Calu3 (cell line): ENCODE measurements at regions not wholly inside any gene's neighbourhood (a gene's known extent, or its start where the extent isn't known, plus 50 kb on each side); places are given as distances from the start of the nearest gene placed in this dataset.

Experiments
- BruUV-seq: library from RNA; stranded (reverse); fragments of 400-500 nt; replicated peaks from 2 replicates; lab custom pipeline; 2021; lab: Mats Ljungman, UMichigan
- CTCF ChIA-PET: fragments of 300-600 bp; sonication (Branson Sonifier 250); formaldehyde crosslinking; loops from one replicate; lab custom pipeline; 2022; ENCODE audit warnings: antibody characterized with exemption; lab: Charles Lee
- DNase-seq: peaks from one replicate; pipeline ENCODE4 v3.0.0; 2022
- H3K27ac Mint-ChIP-seq: one replicate; pipeline ENCODE4 v1.8.0; 2022; ENCODE audit warnings: mixed read lengths; ENCODE audit not compliant: unreplicated experiment
- H3K27me3 Mint-ChIP-seq: one replicate; pipeline ENCODE4 v1.8.0; 2022; ENCODE audit warnings: mixed read lengths; ENCODE audit not compliant: unreplicated experiment
- H3K36me3 Mint-ChIP-seq: one replicate; pipeline ENCODE4 v1.8.0; 2022; ENCODE audit warnings: mild to moderate bottlenecking, moderate library complexity, mixed read lengths; ENCODE audit not compliant: insufficient read depth, unreplicated experiment
- H3K4me1 Mint-ChIP-seq: one replicate; pipeline ENCODE4 v1.8.0; 2022; ENCODE audit warnings: mild to moderate bottlenecking, low read depth, mixed read lengths; ENCODE audit not compliant: unreplicated experiment
- H3K4me3 Mint-ChIP-seq: one replicate; pipeline ENCODE4 v1.8.0; 2022; ENCODE audit warnings: mild to moderate bottlenecking, low read depth, moderate library complexity, mixed read lengths; ENCODE audit not compliant: unreplicated experiment
- H3K9me3 Mint-ChIP-seq: one replicate; pipeline ENCODE4 v1.8.0; 2022; ENCODE audit warnings: low read depth, mixed read lengths; ENCODE audit not compliant: unreplicated experiment
- intact Hi-C: fragments of 100-400 bp; cut with micrococcal nuclease; formaldehyde crosslinking; loops from one replicate; pipeline ENCODE4 v1.10.0; 2022; ENCODE audit not compliant: unreplicated experiment
- TF ChIP-seq, protein P1 (sequence below): fragments of 200-600 bp; IDR thresholded peaks from one replicate; pipeline ENCODE4 v1.8.0; 2022; ENCODE audit warnings: antibody characterized with exemption; ENCODE audit not compliant: unreplicated experiment

DNA sequence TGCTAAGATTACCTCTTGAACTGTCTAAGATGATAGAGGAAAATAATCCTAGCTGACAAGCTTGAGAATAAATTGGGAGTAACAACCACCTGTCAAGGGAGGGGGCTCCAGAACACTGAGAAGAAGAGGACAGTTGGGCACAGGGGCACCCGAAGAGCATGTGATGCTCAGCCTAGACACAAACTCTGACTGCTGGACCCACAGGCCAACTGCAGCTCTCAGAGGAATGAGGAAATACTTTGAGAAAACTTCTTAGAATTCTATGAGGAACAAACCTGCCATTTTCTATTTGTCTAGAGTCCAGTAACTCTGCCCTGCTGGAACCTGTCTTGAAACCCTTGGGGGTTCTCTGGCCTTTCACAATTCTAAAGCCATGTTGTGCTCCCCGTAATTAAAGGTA lies 124.1 kb upstream of the KCNK2 start:
- Mint-ChIP-seq H3K36me3 (no peaks in the 10 kb centered on the region), H3K27ac (no peak overlapping the region), H3K4me3 (no peak overlapping the region), H3K9me3 (no peaks in the 10 kb centered on the region), H3K27me3 (no peaks in the 10 kb centered on the region), H3K4me1 (peaks cover 19% of the 10 kb centered on the region)
- BruUV-seq = no TSS peak
- DNase-seq = no peak
- intact Hi-C loops = no loop called here
- TF ChIP-seq, protein P1, sequence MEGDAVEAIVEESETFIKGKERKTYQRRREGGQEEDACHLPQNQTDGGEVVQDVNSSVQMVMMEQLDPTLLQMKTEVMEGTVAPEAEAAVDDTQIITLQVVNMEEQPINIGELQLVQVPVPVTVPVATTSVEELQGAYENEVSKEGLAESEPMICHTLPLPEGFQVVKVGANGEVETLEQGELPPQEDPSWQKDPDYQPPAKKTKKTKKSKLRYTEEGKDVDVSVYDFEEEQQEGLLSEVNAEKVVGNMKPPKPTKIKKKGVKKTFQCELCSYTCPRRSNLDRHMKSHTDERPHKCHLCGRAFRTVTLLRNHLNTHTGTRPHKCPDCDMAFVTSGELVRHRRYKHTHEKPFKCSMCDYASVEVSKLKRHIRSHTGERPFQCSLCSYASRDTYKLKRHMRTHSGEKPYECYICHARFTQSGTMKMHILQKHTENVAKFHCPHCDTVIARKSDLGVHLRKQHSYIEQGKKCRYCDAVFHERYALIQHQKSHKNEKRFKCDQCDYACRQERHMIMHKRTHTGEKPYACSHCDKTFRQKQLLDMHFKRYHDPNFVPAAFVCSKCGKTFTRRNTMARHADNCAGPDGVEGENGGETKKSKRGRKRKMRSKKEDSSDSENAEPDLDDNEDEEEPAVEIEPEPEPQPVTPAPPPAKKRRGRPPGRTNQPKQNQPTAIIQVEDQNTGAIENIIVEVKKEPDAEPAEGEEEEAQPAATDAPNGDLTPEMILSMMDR = no peak
- CTCF ChIA-PET = interaction anchor here (0.6 kb wide), 1 partner anchor 47 kb away, joined by 3 read pairs; no protein-coding TSS in a partner anchor

DNA sequence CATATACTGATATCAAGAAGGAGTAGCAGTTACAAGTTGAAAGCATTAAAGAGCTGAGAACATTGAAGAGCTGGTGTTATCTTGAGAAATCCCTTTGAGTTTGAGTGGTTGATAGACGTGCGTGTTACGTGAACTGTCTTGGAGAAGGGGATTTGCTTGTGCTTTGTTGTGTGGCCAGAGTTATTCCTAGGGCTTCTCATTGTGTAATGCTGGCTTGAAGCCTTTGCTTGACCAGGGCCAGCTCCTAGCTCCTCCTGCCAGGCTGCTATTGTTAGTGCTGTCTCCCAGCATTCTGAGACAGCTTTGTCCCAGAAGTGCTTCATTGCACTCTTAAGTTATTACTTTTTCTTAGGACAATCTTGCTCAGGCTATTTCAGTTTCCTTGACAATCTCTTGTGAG lies 116.2 kb upstream of the KCNK2 start:
- TF ChIP-seq, protein P1 = no peak
- no TSS peak for BruUV-seq
- H3K4me1 Mint-ChIP-seq = no peaks in the 10 kb centered on the region

DNA sequence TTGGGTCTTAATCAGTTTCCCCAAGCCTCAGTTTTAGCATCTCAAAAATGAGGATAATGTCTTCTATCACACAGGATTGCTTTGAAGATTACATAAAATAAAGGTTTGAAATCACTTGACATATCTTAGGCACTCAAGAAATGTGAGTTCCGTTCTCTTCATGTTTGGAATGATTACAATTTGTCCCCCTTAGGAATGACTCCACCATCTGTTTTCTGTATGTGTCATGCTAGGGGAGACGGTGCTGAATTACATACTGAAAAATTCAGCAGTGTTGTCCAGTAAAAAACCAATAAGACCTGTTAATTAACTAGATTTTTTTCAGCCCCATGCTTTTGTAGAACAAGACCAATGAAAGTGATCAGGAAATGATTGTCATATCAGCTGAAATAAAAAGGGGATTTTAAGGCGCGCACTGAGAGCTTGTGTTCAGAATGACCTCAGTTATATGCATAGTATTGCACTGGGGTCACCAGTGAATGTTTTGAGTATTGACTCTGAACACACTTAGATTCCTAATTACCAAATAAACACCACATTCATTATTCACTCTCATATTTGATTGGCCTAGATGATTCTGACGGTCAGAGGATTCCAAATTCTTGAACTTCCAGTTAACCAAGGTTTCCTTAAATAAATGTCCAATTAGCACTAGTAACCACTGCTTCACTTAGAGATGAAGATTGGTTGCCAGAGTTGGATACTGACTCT lies 114.5 kb upstream of the KCNK2 start:
- no peak for DNase-seq
- H3K9me3 Mint-ChIP-seq = no peaks in the 10 kb centered on the region
- TF ChIP-seq, protein P1 = no peak
- intact Hi-C loops = no loop called here
- CTCF ChIA-PET = no interaction called here
- H3K36me3 Mint-ChIP-seq = no peaks in the 10 kb centered on the region
- no peak overlapping the region for H3K4me3 Mint-ChIP-seq
- BruUV-seq = no TSS peak
- no peaks in the 10 kb centered on the region for H3K4me1 Mint-ChIP-seq
- no peaks in the 10 kb centered on the region for H3K27me3 Mint-ChIP-seq
- no peak overlapping the region for H3K27ac Mint-ChIP-seq

More for the DNA sequence above, 116.2 kb upstream of the KCNK2 start:
- intact Hi-C loops = no loop called here
- no peaks in the 10 kb centered on the region for H3K9me3 Mint-ChIP-seq
- no peak overlapping the region for H3K4me3 Mint-ChIP-seq
- CTCF ChIA-PET = interaction anchor here (1.0 kb wide), 1 partner anchor 15 kb away, joined by 3 read pairs; no protein-coding TSS in a partner anchor
- H3K27me3 Mint-ChIP-seq = no peaks in the 10 kb centered on the region
- H3K36me3 Mint-ChIP-seq = no peaks in the 10 kb centered on the region
- DNase-seq = no peak
- no peak overlapping the region for H3K27ac Mint-ChIP-seq

DNA sequence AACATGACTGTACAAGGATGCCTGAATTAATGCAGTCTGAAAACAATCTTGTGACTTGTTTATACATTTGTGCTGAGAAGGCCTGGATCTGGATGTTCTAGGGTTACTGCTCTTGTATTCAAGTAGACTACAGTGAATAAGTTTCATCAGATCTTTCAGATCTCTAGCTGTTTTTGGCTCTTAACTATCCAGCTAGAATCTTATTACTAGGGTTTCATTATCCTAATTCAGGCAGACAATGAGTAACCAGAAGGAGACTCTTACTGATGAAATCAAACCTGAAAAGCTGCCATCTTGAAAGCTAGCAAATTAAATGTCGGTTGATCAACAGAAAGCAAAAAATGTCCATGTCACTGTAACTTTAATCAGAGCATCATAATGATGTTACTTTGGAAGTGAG lies 112.5 kb upstream of the KCNK2 start:
- intact Hi-C loops = no loop called here
- H3K27me3 Mint-ChIP-seq = no peaks in the 10 kb centered on the region
- CTCF ChIA-PET = no interaction called here
- TF ChIP-seq, protein P1 = no peak
- no peak overlapping the region for H3K4me3 Mint-ChIP-seq
- DNase-seq = no peak
- H3K36me3 Mint-ChIP-seq = no peaks in the 10 kb centered on the region
- no peaks in the 10 kb centered on the region for H3K4me1 Mint-ChIP-seq
- H3K27ac Mint-ChIP-seq = no peak overlapping the region
- BruUV-seq = no TSS peak
- no peaks in the 10 kb centered on the region for H3K9me3 Mint-ChIP-seq
